SK-N-SH (cell line): ENCODE measurements at regions not wholly inside any gene's neighbourhood (a gene's known extent, or its start where the extent isn't known, plus 50 kb on each side); places are given as distances from the start of the nearest gene placed in this dataset.

ENCODE experiments used
- CTCF ChIA-PET: fragments of 300-600, 350-600 bp; formaldehyde crosslinking; extraction: SDS; loops from one replicate; lab custom pipeline; 2021; lab: Yijun Ruan, JAX
- POLR2A ChIA-PET: fragments of 350-600 bp; sonication (Branson Sonifier 250); formaldehyde crosslinking; extraction: SDS; loops from one replicate; lab custom pipeline; 2020; ENCODE audit warnings: antibody characterized with exemption, inconsistent platforms; lab: Yijun Ruan, JAX
- DNase-seq: peaks from one replicate; pipeline ENCODE4 v3.0.0; 2012
- H2AFZ ChIP-seq: fragments of 200-600 bp; sonication (generic); 2 replicates; pipeline ENCODE4 v1.8.1; 2016; ENCODE audit warnings: antibody characterized with exemption, mild to moderate bottlenecking, low read depth
- H3F3A ChIP-seq: fragments of 200-600 bp; sonication (generic); replicated peaks from 2 replicates; pipeline ENCODE3; 2016; ENCODE audit warnings: antibody characterized with exemption, mild to moderate bottlenecking; ENCODE audit not compliant: insufficient read depth
- H3K27ac ChIP-seq, 2 experiments: fragments of 200-500 bp in 1 of 2; fragments of 200-600 bp in 1 of 2; sonication (Bioruptor generic) in 1 of 2; sonication (generic), shearing (Covaris generic) in 1 of 2; 2 replicates each; pipeline versions ENCODE4 v1.5.1 to v1.6.1; 2014 to 2016; ENCODE audit warnings: low read depth in 2 of 2, inconsistent platforms in 1 of 2, low read length in 1 of 2, mild to moderate bottlenecking in 1 of 2, mixed read lengths in 1 of 2
- H3K27me3 ChIP-seq: fragments of 200-600 bp; sonication (generic), shearing (Covaris generic); 2 replicates; pipeline ENCODE4 v1.6.1; 2016; ENCODE audit warnings: mixed run types; ENCODE audit not compliant: insufficient read depth
- H3K36me3 ChIP-seq, 2 experiments: fragments of 200-500 bp in 1 of 2; fragments of 200-600 bp in 1 of 2; sonication (Bioruptor generic) in 1 of 2; sonication (generic) in 1 of 2; replicated peaks in 1 of 2; 2 replicates each; pipeline versions ENCODE3 to v1.5.1; 2014 to 2016; ENCODE audit warnings: low read length in 1 of 2, mild to moderate bottlenecking in 1 of 2; ENCODE audit not compliant: insufficient read depth in 2 of 2, control insufficient read depth in 1 of 2
- H3K4me1 ChIP-seq, 2 experiments: fragments of 200-500 bp in 1 of 2; fragments of 200-600 bp in 1 of 2; sonication (Bioruptor generic) in 1 of 2; sonication (generic), shearing (Covaris generic) in 1 of 2; 2 replicates each; pipeline versions ENCODE4 v1.5.1 to v1.6.1; 2014 to 2016; ENCODE audit warnings: low read depth in 1 of 2, low read length in 1 of 2, mixed run types in 1 of 2; ENCODE audit not compliant: insufficient read depth in 2 of 2, control insufficient read depth in 1 of 2
- H3K4me2 ChIP-seq: fragments of 200-600 bp; sonication (generic), shearing (Covaris generic); 2 replicates; pipeline ENCODE4 v1.6.1; 2017; ENCODE audit warnings: mixed run types
- H3K4me3 ChIP-seq, 2 experiments: fragments of 200-500 bp in 1 of 2; fragments of 200-600 bp in 1 of 2; sonication (Bioruptor generic) in 1 of 2; sonication (generic), shearing (Covaris generic) in 1 of 2; 2 replicates each; pipeline versions ENCODE4 v1.5.1 to v1.8.1; 2014 to 2016; ENCODE audit warnings: low read depth in 2 of 2, inconsistent platforms in 1 of 2, low read length in 1 of 2, mild to moderate bottlenecking in 1 of 2, mixed read lengths in 1 of 2, moderate library complexity in 1 of 2
- H3K79me2 ChIP-seq: fragments of 200-600 bp; sonication (generic); 2 replicates; pipeline ENCODE4 v1.8.1; 2017; ENCODE audit warnings: mild to moderate bottlenecking; ENCODE audit not compliant: insufficient read depth
- H3K9ac ChIP-seq: fragments of 200-600 bp; sonication (generic); 2 replicates; pipeline ENCODE4 v1.6.1; 2017; ENCODE audit warnings: mixed run types
- H3K9me2 ChIP-seq: fragments of 200-600 bp; sonication (generic); 2 replicates; pipeline ENCODE4 v1.6.1; 2017; ENCODE audit warnings: mixed run types
- H3K9me3 ChIP-seq: fragments of 200-600 bp; sonication (generic); 2 replicates; pipeline ENCODE4 v1.6.1; 2017; ENCODE audit warnings: mixed run types, mild to moderate bottlenecking, moderate library complexity
- H4K20me1 ChIP-seq: fragments of 200-600 bp; sonication (generic); 2 replicates; pipeline ENCODE4 v1.6.1; 2017; ENCODE audit warnings: mild to moderate bottlenecking, mixed run types; ENCODE audit not compliant: insufficient read depth
- GABPA ChIP-seq: IDR thresholded peaks from 2 replicates; pipeline ENCODE4 v1.4.0; 2012; ENCODE audit warnings: low read depth, mild to moderate bottlenecking
- GATA2 ChIP-seq: sonication (generic); formaldehyde crosslinking; IDR thresholded peaks from 2 replicates; pipeline ENCODE4 v1.5.0; 2020; ENCODE audit warnings: mild to moderate bottlenecking, missing genetic modification reagents
- NFIC ChIP-seq: IDR thresholded peaks from 2 replicates; pipeline ENCODE4 v1.4.0; 2012; ENCODE audit warnings: borderline replicate concordance
- NRF1 ChIP-seq: IDR thresholded peaks from 2 replicates; pipeline ENCODE4 v1.6.1; 2012; ENCODE audit warnings: low read depth, mild to moderate bottlenecking, low read length
- RAD21 ChIP-seq: IDR thresholded peaks from 2 replicates; pipeline ENCODE4 v1.6.1; 2012; ENCODE audit warnings: mild to moderate bottlenecking, low read length
- RCOR1 ChIP-seq: fragments of 150-350 bp; IDR thresholded peaks from 2 replicates; pipeline ENCODE4 v1.6.1; 2017; ENCODE audit warnings: antibody characterized with exemption, low read length
- TAF1 ChIP-seq: IDR thresholded peaks from 2 replicates; pipeline ENCODE4 v1.6.1; 2012; ENCODE audit warnings: low read depth, mild to moderate bottlenecking, low read length, moderate library complexity, borderline replicate concordance
- WGBS: methylation state at CpG from one replicate; pipeline ENCODE4 v1.1.6; 2017; ENCODE audit warnings: low lambda C conversion rate; 5-methylcytosine and 5-hydroxymethylcytosine counted together
- TF ChIP-seq, protein P1 (sequence below): IDR thresholded peaks from 2 replicates; pipeline ENCODE4 v1.6.1; 2012; ENCODE audit warnings: mild to moderate bottlenecking, low read depth, low read length, moderate library complexity
- TF ChIP-seq, protein P2 (sequence below): fragments of 150-350 bp; IDR thresholded peaks from 2 replicates; pipeline ENCODE4 v1.6.1; 2017; ENCODE audit warnings: antibody characterized with exemption, low read length, low read depth, borderline replicate concordance
- TF ChIP-seq, protein P3 (sequence below): fragments of 200-600 bp; sonication (generic); IDR thresholded peaks from 2 replicates; pipeline ENCODE4 v1.6.1; 2017; ENCODE audit warnings: antibody characterized with exemption, mild to moderate bottlenecking, moderate library complexity
- TF ChIP-seq, protein P4 (sequence below): IDR thresholded peaks from 2 replicates; pipeline ENCODE4 v1.4.0; 2012; ENCODE audit warnings: low read depth, borderline replicate concordance

DNA sequence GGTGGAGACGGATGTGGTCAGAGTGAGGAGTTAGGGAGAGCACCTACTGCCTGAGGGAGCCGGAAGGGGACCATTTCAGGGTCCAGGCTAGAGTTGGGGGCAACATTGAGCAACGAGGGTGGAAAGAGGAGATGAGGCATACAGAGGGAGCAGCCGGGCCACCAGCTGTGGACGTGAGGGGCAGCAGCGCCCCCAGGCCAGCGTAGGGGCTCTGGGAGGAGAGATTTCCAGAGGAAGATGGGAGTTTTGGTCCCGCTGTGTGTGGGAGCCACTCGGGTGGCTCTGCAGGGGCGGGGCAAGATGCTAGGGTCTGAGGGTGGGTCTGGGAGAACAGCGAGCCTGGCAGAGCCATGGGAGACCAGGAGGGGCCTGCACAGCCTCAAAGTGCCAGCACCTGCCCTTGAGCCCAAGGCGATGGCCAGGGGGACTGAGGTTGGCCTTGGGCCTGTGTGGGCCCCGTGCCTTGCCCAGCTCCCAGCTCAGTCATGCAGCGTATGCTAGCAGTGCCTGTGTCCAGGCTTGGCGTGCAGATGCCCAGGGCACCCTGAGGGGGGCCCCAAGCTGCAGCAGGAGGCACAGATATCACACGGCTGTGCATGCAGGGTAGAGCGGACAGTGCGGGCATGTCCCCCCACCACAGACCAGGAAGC lies 80.5 kb upstream of the PPP1R26 start:
- Histone ChIP-seq H3K9ac (no peak overlapping the region), H3K79me2 (no peaks in the 10 kb centered on the region), H3K4me1 (peaks cover 0 to 10% of the 10 kb centered on the region in 2 experiments; a peak in 1 of 4 replicates), H3F3A (no peaks in the 10 kb centered on the region), H4K20me1 (no peaks in the 10 kb centered on the region), H3K36me3 (no peaks in the 10 kb centered on the region), H3K4me2 (no peak overlapping the region), H3K27me3 (no peaks in the 10 kb centered on the region), H3K9me3 (no peaks in the 10 kb centered on the region)
- ChIA-PET POLR2A (no interaction called here), CTCF (interaction anchor here (1.0 to 2.2 kb wide), 5 partner anchors 9 to 312 kb away, joined by 3 to 7 read pairs (median 5); partner anchors contain the start of gene OLFM1)
- WGBS: 60% methylated on average over 13 of the region's 18 CpGs
- TF ChIP-seq, protein P1, sequence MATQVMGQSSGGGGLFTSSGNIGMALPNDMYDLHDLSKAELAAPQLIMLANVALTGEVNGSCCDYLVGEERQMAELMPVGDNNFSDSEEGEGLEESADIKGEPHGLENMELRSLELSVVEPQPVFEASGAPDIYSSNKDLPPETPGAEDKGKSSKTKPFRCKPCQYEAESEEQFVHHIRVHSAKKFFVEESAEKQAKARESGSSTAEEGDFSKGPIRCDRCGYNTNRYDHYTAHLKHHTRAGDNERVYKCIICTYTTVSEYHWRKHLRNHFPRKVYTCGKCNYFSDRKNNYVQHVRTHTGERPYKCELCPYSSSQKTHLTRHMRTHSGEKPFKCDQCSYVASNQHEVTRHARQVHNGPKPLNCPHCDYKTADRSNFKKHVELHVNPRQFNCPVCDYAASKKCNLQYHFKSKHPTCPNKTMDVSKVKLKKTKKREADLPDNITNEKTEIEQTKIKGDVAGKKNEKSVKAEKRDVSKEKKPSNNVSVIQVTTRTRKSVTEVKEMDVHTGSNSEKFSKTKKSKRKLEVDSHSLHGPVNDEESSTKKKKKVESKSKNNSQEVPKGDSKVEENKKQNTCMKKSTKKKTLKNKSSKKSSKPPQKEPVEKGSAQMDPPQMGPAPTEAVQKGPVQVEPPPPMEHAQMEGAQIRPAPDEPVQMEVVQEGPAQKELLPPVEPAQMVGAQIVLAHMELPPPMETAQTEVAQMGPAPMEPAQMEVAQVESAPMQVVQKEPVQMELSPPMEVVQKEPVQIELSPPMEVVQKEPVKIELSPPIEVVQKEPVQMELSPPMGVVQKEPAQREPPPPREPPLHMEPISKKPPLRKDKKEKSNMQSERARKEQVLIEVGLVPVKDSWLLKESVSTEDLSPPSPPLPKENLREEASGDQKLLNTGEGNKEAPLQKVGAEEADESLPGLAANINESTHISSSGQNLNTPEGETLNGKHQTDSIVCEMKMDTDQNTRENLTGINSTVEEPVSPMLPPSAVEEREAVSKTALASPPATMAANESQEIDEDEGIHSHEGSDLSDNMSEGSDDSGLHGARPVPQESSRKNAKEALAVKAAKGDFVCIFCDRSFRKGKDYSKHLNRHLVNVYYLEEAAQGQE: no peak
- TF ChIP-seq, all 33 proteins: peak for 0
- DNase-seq: no peak
- Histone ChIP-seq H3K27ac (no peak overlapping the region), H3K4me3 (no peak overlapping the region), H3K9me2 (no peaks in the 10 kb centered on the region), H2AFZ (no peak overlapping the region)

DNA sequence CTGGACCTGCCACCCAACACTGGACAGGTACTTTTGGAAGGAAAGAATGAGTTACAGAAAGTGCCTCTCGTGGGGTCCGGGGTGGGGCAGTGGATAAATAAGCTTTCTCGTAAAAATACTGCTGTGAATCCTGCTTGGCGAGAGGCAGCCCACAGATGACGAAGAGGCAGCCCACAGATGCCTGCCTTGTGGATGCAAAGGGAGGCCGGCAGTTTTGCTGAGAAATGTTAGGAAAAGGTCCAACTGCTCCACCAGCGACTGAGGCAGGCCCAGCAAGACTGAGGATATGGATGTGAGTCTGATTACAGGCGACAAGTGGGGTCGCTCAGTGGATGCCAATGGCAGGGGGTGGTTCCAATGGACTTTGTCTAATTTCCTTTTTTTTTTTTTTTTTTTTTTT lies 79.1 kb upstream of the PPP1R26 start:
- H3K9me2 ChIP-seq: no peaks in the 10 kb centered on the region
- 47% methylated on average over 9 of the region's 9 CpGs for WGBS
- CTCF ChIA-PET: interaction anchor here (1.0 to 1.5 kb wide), 2 partner anchors 9 to 12 kb away, joined by 3 to 5 read pairs; no protein-coding TSS in a partner anchor

More for the DNA sequence above, 79.1 kb upstream of the PPP1R26 start:
- DNase-seq: no peak
- Histone ChIP-seq H3K4me2 (no peak overlapping the region), H3K79me2 (no peaks in the 10 kb centered on the region), H3K9me3 (no peaks in the 10 kb centered on the region), H3K27ac (no peak overlapping the region), H3F3A (no peaks in the 10 kb centered on the region), H3K36me3 (no peaks in the 10 kb centered on the region), H3K27me3 (no peaks in the 10 kb centered on the region), H3K4me1 (peaks cover 0 to 13% of the 10 kb centered on the region in 2 experiments; a peak in 1 of 4 replicates), H4K20me1 (no peaks in the 10 kb centered on the region), H3K9ac (no peak overlapping the region), H2AFZ (no peak overlapping the region), H3K4me3 (no peak overlapping the region)
- TF ChIP-seq RCOR1: no peak
- no peak for TF ChIP-seq GATA2 (CRISPR knock-in tag)
- TF ChIP-seq NFIC: no peak
- no peak for TF ChIP-seq RAD21
- TF ChIP-seq, protein P2, sequence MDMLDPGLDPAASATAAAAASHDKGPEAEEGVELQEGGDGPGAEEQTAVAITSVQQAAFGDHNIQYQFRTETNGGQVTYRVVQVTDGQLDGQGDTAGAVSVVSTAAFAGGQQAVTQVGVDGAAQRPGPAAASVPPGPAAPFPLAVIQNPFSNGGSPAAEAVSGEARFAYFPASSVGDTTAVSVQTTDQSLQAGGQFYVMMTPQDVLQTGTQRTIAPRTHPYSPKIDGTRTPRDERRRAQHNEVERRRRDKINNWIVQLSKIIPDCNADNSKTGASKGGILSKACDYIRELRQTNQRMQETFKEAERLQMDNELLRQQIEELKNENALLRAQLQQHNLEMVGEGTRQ: no peak
- TF ChIP-seq, protein P3, sequence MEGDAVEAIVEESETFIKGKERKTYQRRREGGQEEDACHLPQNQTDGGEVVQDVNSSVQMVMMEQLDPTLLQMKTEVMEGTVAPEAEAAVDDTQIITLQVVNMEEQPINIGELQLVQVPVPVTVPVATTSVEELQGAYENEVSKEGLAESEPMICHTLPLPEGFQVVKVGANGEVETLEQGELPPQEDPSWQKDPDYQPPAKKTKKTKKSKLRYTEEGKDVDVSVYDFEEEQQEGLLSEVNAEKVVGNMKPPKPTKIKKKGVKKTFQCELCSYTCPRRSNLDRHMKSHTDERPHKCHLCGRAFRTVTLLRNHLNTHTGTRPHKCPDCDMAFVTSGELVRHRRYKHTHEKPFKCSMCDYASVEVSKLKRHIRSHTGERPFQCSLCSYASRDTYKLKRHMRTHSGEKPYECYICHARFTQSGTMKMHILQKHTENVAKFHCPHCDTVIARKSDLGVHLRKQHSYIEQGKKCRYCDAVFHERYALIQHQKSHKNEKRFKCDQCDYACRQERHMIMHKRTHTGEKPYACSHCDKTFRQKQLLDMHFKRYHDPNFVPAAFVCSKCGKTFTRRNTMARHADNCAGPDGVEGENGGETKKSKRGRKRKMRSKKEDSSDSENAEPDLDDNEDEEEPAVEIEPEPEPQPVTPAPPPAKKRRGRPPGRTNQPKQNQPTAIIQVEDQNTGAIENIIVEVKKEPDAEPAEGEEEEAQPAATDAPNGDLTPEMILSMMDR: no peak
- TF ChIP-seq TAF1: no peak
- no peak for TF ChIP-seq GABPA
- no peak for TF ChIP-seq NRF1
- TF ChIP-seq, protein P4, sequence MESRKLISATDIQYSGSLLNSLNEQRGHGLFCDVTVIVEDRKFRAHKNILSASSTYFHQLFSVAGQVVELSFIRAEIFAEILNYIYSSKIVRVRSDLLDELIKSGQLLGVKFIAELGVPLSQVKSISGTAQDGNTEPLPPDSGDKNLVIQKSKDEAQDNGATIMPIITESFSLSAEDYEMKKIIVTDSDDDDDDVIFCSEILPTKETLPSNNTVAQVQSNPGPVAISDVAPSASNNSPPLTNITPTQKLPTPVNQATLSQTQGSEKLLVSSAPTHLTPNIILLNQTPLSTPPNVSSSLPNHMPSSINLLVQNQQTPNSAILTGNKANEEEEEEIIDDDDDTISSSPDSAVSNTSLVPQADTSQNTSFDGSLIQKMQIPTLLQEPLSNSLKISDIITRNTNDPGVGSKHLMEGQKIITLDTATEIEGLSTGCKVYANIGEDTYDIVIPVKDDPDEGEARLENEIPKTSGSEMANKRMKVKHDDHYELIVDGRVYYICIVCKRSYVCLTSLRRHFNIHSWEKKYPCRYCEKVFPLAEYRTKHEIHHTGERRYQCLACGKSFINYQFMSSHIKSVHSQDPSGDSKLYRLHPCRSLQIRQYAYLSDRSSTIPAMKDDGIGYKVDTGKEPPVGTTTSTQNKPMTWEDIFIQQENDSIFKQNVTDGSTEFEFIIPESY: no peak
- POLR2A ChIA-PET: no interaction called here
